Activated effector memory CD4-positive, alpha-beta T cell treated with Interleukin-2 at 50 U/mL for 16 hours (primary cell): ENCODE measurements at regions not wholly inside any gene's neighbourhood (a gene's known extent, or its start where the extent isn't known, plus 50 kb on each side); places are given as distances from the start of the nearest gene placed in this dataset.

Experiments
- DNase-seq: peaks from one replicate; pipeline ENCODE4 v3.0.0-alpha.2; 2020

DNA sequence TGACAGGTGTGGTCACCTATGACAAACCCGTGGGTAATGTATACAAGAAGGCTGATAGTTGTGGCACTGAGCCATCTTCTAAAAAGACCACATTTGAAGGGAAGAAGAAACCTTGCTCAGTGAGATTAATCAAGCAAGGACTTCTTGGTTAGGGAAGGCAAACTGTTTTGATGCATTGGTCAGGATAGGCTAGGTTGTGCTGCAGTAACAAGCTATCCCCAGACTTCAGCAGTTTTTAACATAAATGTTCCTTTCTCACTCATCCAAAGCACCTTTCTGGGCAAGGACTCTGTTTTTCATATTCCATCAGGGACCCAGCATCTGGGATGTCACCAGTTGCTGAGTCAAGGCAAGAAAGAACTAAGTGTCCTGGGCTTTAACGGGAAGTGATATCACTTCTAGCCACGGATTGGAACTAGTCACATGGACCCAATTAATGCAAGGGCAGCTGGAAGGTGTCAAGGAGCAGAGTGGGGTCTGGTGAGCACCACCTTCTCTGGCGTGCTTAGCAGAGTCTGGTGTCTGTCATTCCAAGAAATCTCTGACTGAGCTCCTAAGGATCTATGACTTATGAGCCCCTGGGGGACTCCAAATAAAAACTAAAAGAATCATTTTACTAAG, 52.0 kb upstream of the CCL2 start:
- no peak for DNase-seq

DNA sequence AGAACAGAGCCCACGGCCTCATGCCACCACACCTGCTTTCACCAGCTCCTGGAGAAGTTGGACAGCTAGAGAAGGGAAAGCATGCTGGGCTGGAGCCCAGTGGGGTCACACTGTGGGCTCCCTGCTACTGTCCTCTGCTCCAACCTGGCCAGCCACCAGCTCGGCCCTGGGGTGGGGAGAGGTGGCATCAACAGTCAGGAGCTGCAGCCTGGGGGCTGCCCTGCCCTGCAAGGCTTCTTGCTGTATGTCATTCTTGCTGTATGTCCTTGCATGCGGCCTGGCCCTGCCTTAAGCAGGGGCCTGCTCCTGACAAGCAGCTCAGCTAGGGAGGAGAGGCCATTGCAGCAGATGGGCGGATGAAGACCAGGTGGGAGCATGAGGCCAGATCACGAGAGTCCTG, 50.7 kb upstream of the CCL2 start:
- DNase-seq: no peak
